ENCODE measurements at regions not wholly inside any gene's neighbourhood (a gene's known extent, or its start where the extent isn't known, plus 50 kb on each side); places are given as distances from the start of the nearest gene placed in this dataset.

DNA sequence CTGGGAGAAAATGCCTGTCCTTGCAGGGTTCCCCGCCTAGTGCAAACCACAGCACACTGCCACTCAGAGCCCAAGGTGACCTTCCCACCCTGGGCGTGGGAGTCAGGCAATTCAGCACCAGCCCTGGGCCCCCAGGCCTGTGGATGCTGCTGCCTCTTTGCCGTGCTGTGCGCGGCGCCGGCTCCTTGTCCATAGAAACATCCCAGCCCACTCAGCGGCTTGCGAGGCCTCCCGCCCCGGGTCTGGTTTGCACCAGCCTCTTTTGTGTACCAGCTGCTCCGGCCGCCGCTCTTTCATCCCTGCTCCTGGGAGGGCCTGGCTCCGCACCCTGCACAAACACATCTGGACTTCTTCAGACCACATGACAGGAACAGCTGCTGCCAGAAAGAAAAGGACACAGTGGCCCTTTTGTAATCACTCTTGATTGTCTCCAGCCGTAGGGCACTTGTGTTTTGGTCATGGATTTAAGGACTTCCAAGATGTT lies 75.4 kb upstream of the SDK2 start:
- H3K9me3 ChIP-seq (ENCODE audit: low read length): no peaks in the 10 kb centered on the region
- no peaks in the 10 kb centered on the region for H4K20me1 ChIP-seq (ENCODE audit: insufficient read depth, low read length)
- H3K36me3 ChIP-seq (replicated peaks in 1 of 2; ENCODE audit: control insufficient read depth in 1 of 2, insufficient read depth in 2 of 2, low read length in 2 of 2): no peaks in the 10 kb centered on the region
- H3K4me1 ChIP-seq (ENCODE audit: insufficient read depth, low read length): peaks cover 24% of the 10 kb centered on the region
- in situ Hi-C loops (cut with HindIII; ENCODE audit: extremely low pct_ligation_motif_present, low pct_unique_long_range_greater_than_20kb): loop anchor here (10.0 kb wide), 1 partner anchor 295 kb away; no protein-coding TSS in a partner anchor
- intact Hi-C loops (cut with micrococcal nuclease; ENCODE audit: unreplicated experiment): loop anchor here (10.0 kb wide), 1 partner anchor 65 kb away; no protein-coding TSS in a partner anchor
- no peak overlapping the region for H3K9ac ChIP-seq (ENCODE audit: insufficient read depth, low read depth, low read length)
- no TSS peak for BruUV-seq (replicated peaks)
- H3K27me3 ChIP-seq (ENCODE audit: control insufficient read depth in 1 of 2, insufficient read depth in 2 of 2, low read length in 2 of 2): peaks cover 6 to 35% of the 10 kb centered on the region in 2 experiments
- FAIRE-seq (peak; percentile 57), ATAC-seq (peak; percentile 83), DNase-seq (ENCODE audit: low spot score) (peak; percentile 65)
- H2AFZ ChIP-seq (ENCODE audit: low read length): no peak overlapping the region
- peak overlapping the region; percentile 59 for H3K4me2 ChIP-seq (ENCODE audit: low read depth, low read length)
- H3K27ac ChIP-seq (ENCODE audit: extremely low read length, insufficient read depth, low read length): no peak overlapping the region
- no peaks in the 10 kb centered on the region for H3K79me2 ChIP-seq (ENCODE audit: insufficient read depth, low read length)
- CTCF ChIA-PET (ENCODE audit: low intra/inter-chr PET ratio, low total read pairs): no interaction called here
- POLR2A ChIA-PET: interaction anchor here (1.2 kb wide), 1 partner anchor 79 kb away, joined by 3 read pairs; no protein-coding TSS in a partner anchor
- H3K4me3 ChIP-seq (replicated peaks in 1 of 3; ENCODE audit: insufficient read depth in 1 of 3, low read depth in 2 of 3, low read length in 3 of 3): peak overlapping the region in 1 of 3 experiments; percentile 31; a peak in 1 of 6 replicates
- WGBS (ENCODE audit: low lambda C conversion rate): under 1% methylated on average over 13 of the region's 16 CpGs
- TF ChIP-seq, protein P1, sequence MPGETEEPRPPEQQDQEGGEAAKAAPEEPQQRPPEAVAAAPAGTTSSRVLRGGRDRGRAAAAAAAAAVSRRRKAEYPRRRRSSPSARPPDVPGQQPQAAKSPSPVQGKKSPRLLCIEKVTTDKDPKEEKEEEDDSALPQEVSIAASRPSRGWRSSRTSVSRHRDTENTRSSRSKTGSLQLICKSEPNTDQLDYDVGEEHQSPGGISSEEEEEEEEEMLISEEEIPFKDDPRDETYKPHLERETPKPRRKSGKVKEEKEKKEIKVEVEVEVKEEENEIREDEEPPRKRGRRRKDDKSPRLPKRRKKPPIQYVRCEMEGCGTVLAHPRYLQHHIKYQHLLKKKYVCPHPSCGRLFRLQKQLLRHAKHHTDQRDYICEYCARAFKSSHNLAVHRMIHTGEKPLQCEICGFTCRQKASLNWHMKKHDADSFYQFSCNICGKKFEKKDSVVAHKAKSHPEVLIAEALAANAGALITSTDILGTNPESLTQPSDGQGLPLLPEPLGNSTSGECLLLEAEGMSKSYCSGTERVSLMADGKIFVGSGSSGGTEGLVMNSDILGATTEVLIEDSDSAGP (CRISPR knock-in tag; IDR thresholded peaks at IDR 0.05; ENCODE audit: borderline replicate concordance): 0 out of 2 replicates have a peak, but pooled peaks have one; percentile 19
- TF ChIP-seq ZFP1 (CRISPR knock-in tag; IDR thresholded peaks at IDR 0.05) (no peak), PAXIP1 (CRISPR knock-in tag; conservative IDR thresholded peaks at IDR 0.05) (0 out of 2 replicates have a peak, but pooled peaks have one; percentile 6), RBAK (CRISPR knock-in tag; IDR thresholded peaks at IDR 0.05) (0 out of 2 replicates have a peak, but pooled peaks have one; percentile 38), ZFP90 (CRISPR knock-in tag; IDR thresholded peaks at IDR 0.05; ENCODE audit: borderline replicate concordance) (no peak), ZNF609 (CRISPR knock-in tag; IDR thresholded peaks at IDR 0.05; ENCODE audit: borderline replicate concordance) (0 out of 2 replicates have a peak, but pooled peaks have one; percentile 13)

Data from HepG2 (cell line).